Skeletal muscle tissue (tissue), 3 donors: ENCODE measurements at regions not wholly inside any gene's neighbourhood (a gene's known extent, or its start where the extent isn't known, plus 50 kb on each side); places are given as distances from the start of the nearest gene placed in this dataset.
"Not testable (repeated sequence)": the region's sequence is repeated elsewhere in the genome, so short reads cannot be mapped to it uniquely, and the experiment has no call there.

Experiments used
- H3K27ac ChIP-seq: one replicate; pipeline ENCODE4 v1.7.0; 2013; ENCODE audit warnings: mild to moderate bottlenecking, low read depth, low read length, inconsistent platforms
- H3K27me3 ChIP-seq, 3 donors: one replicate each; pipeline ENCODE4 v1.7.0; 2013; ENCODE audit warnings: low read length in 3 of 3; ENCODE audit not compliant: control insufficient read depth in 3 of 3, insufficient read depth in 3 of 3
- H3K36me3 ChIP-seq, 3 donors: one replicate each; pipeline ENCODE4 v1.7.0; 2013; ENCODE audit warnings: low read length in 3 of 3; ENCODE audit not compliant: control insufficient read depth in 3 of 3, insufficient read depth in 3 of 3
- H3K4me1 ChIP-seq, 3 donors: one replicate each; pipeline ENCODE4 v1.7.0; 2013; ENCODE audit warnings: low read length in 3 of 3, mild to moderate bottlenecking in 3 of 3; ENCODE audit not compliant: control insufficient read depth in 3 of 3, insufficient read depth in 3 of 3
- H3K4me3 ChIP-seq, 3 donors: one replicate each; pipeline ENCODE4 v1.7.0; 2013; ENCODE audit warnings: low read length in 3 of 3
- H3K9ac ChIP-seq, 3 donors: one replicate each; pipeline ENCODE4 v1.7.0; 2013; ENCODE audit warnings: low read length in 3 of 3, mild to moderate bottlenecking in 3 of 3, moderate library complexity in 2 of 3, low read depth in 1 of 3
- H3K9me3 ChIP-seq, 3 donors: one replicate each; pipeline ENCODE4 v1.7.0; 2013; ENCODE audit warnings: low read length in 3 of 3; ENCODE audit not compliant: control insufficient read depth in 3 of 3
- donor health status: Osteomylitis.

GRCh38 chr2:131733530-131733929 lies 205.8 kb downstream of the CCDC74A start:
- H3K4me3 ChIP-seq, H3K4me1 ChIP-seq, H3K36me3 ChIP-seq, H3K27me3 ChIP-seq, H3K9me3 ChIP-seq, H3K9ac ChIP-seq, H3K27ac ChIP-seq: not testable (repeated sequence)

GRCh38 chr2:131736406-131736805 lies 208.7 kb downstream of the CCDC74A start:
- not testable (repeated sequence) for H3K4me1 ChIP-seq, H3K27me3 ChIP-seq, H3K9ac ChIP-seq, H3K27ac ChIP-seq, H3K9me3 ChIP-seq, H3K4me3 ChIP-seq, H3K36me3 ChIP-seq

GRCh38 chr2:131738533-131738932 lies 210.8 kb downstream of the CCDC74A start:
- not testable (repeated sequence) for H3K27me3 ChIP-seq, H3K4me1 ChIP-seq, H3K36me3 ChIP-seq, H3K27ac ChIP-seq, H3K9me3 ChIP-seq, H3K9ac ChIP-seq, H3K4me3 ChIP-seq

GRCh38 chr2:131738996-131739434 lies 211.3 kb downstream of the CCDC74A start:
- H3K27me3 ChIP-seq, H3K9ac ChIP-seq, H3K36me3 ChIP-seq, H3K27ac ChIP-seq, H3K4me1 ChIP-seq, H3K4me3 ChIP-seq, H3K9me3 ChIP-seq: not testable (repeated sequence)

- Histone ChIP-seq H3K4me3 (no peak overlapping the region), H3K27me3 (no peaks in the 10 kb centered on the region), H3K9ac (no peak overlapping the region), H3K27ac (no peak overlapping the region), H3K4me1 (no peaks in the 10 kb centered on the region), H3K36me3 (no peaks in the 10 kb centered on the region), H3K9me3 (no peaks in the 10 kb centered on the region)
Measured at GRCh38 chr2:131753640-131754561, 226.2 kb downstream of the CCDC74A start.

GRCh38 chr2:131754929-131755720 lies 227.4 kb downstream of the CCDC74A start:
- Histone ChIP-seq H3K9me3 (no peaks in the 10 kb centered on the region), H3K27ac (no peak overlapping the region), H3K4me3 (no peak overlapping the region), H3K36me3 (no peaks in the 10 kb centered on the region), H3K9ac (no peak overlapping the region), H3K27me3 (no peaks in the 10 kb centered on the region), H3K4me1 (no peaks in the 10 kb centered on the region)

- Histone ChIP-seq H3K36me3 (no peaks in the 10 kb centered on the region), H3K27me3 (no peaks in the 10 kb centered on the region), H3K4me3 (no peak overlapping the region), H3K9ac (no peak overlapping the region), H3K4me1 (no peaks in the 10 kb centered on the region), H3K9me3 (no peaks in the 10 kb centered on the region), H3K27ac (no peak overlapping the region)
Measured at GRCh38 chr2:131756141-131756907, 228.6 kb downstream of the CCDC74A start.

- H3K9ac ChIP-seq, H3K9me3 ChIP-seq, H3K36me3 ChIP-seq, H3K27me3 ChIP-seq, H3K27ac ChIP-seq, H3K4me3 ChIP-seq, H3K4me1 ChIP-seq: not testable (repeated sequence)
Measured at GRCh38 chr2:131758941-131759340, 231.3 kb downstream of the CCDC74A start.

- not testable (repeated sequence) for H3K27me3 ChIP-seq, H3K4me1 ChIP-seq, H3K9ac ChIP-seq, H3K9me3 ChIP-seq, H3K36me3 ChIP-seq, H3K27ac ChIP-seq, H3K4me3 ChIP-seq
Measured at GRCh38 chr2:131774955-131775555, 247.4 kb downstream of the CCDC74A start.
